Duodenal mucosa (tissue), 2 donors: ENCODE measurements at regions not wholly inside any gene's neighbourhood (a gene's known extent, or its start where the extent isn't known, plus 50 kb on each side); places are given as distances from the start of the nearest gene placed in this dataset.

Source experiments
- H3K27ac ChIP-seq: one replicate; pipeline ENCODE4 v1.7.0; 2013; ENCODE audit warnings: low read depth, low read length
- H3K27me3 ChIP-seq, 2 donors: one replicate each; pipeline ENCODE4 v1.7.0; 2013; ENCODE audit warnings: low read length in 2 of 2, control low read depth in 1 of 2; ENCODE audit not compliant: insufficient read depth in 2 of 2, control insufficient read depth in 1 of 2
- H3K36me3 ChIP-seq, 2 donors: one replicate each; pipeline ENCODE4 v1.7.0; 2013; ENCODE audit warnings: low read length in 2 of 2, control low read depth in 1 of 2; ENCODE audit not compliant: insufficient read depth in 2 of 2, control insufficient read depth in 1 of 2
- H3K4me1 ChIP-seq, 2 donors: one replicate each; pipeline ENCODE4 v1.7.0; 2013; ENCODE audit warnings: low read length in 2 of 2, control low read depth in 1 of 2; ENCODE audit not compliant: insufficient read depth in 2 of 2, control insufficient read depth in 1 of 2
- H3K4me3 ChIP-seq, 2 donors: one replicate each; pipeline ENCODE4 v1.7.0; 2013; ENCODE audit warnings: low read length in 2 of 2, low read depth in 1 of 2
- H3K9ac ChIP-seq, 2 donors: one replicate each; pipeline ENCODE4 v1.7.0; 2013; ENCODE audit warnings: low read length in 2 of 2, low read depth in 1 of 2
- H3K9me3 ChIP-seq, 2 donors: one replicate each; pipeline ENCODE4 v1.7.0; 2013; ENCODE audit warnings: low read length in 2 of 2, control low read depth in 1 of 2; ENCODE audit not compliant: control insufficient read depth in 1 of 2

DNA sequence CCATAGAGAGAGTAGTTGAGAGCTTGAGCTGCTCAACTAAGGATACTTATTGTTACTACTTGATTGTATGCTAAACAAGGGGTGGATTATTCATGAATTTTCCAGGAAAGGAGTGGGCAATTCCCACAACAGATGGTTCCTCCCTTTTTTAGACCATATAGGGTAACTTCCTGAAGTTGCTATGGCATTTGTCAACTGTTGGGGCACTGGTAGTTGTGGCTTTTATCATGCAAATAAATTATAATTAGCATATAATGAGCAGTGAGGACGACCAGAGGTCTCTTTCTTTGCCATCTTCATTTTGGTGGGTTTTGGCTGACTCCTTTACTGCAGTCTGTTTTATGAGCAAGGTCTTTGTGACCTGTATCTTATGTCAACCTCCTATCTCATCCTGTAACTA is 1403.5 kb upstream of the PABPC4L start:
- Histone ChIP-seq H3K36me3 (no peaks in the 10 kb centered on the region), H3K27me3 (no peaks in the 10 kb centered on the region), H3K4me3 (no peak overlapping the region), H3K9ac (no peak overlapping the region), H3K27ac (no peak overlapping the region), H3K9me3 (peaks cover 3 to 13% of the 10 kb centered on the region in 2 donors), H3K4me1 (no peaks in the 10 kb centered on the region)

DNA sequence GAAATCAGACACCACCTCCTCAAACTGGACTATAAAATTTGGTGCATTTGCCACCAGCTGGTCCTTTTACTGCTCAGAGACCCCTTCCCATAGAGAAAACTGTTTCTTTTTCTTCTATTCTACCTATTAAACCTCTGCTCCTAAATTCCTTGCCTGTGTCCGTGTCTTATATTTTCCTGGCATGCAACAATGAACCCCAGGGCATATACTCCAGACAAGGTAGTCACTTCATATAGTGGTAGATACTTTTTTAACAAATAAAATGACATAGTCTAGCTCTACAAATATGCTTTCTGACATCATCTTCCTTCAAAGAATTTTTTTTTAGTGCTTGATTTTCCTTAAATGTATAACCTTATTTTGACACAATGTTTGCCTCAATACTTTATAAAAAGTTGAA is 1402.9 kb upstream of the PABPC4L start:
- no peak overlapping the region for H3K27ac ChIP-seq
- no peaks in the 10 kb centered on the region for H3K27me3 ChIP-seq
- no peak overlapping the region for H3K4me3 ChIP-seq

DNA sequence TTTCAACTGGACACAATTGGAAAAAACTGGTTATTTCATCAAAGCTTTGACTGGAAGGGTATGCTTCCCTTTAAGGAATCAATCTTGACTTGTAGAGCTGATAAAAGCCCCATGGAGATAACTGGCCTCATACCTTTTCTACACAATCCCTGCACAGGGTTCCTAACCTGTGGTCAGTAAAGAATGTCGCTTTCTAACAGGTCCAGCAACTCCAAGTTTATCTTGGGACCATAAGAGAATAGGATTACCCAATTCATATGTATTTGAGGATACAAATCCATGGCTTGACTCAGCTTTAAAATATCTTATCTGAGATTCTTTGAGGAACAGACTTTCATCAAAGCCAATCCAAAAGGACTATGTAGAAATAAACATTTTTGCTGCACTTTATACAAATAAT is 1399.8 kb upstream of the PABPC4L start:
- Histone ChIP-seq H3K27me3 (no peaks in the 10 kb centered on the region), H3K4me1 (no peaks in the 10 kb centered on the region), H3K4me3 (no peak overlapping the region), H3K36me3 (no peaks in the 10 kb centered on the region), H3K9me3 (peaks cover 18 to 20% of the 10 kb centered on the region in 2 donors), H3K9ac (no peak overlapping the region), H3K27ac (no peak overlapping the region)

More for the DNA sequence above, 1402.9 kb upstream of the PABPC4L start:
- H3K9me3 ChIP-seq: peaks cover 8 to 13% of the 10 kb centered on the region in 2 donors
- no peak overlapping the region for H3K9ac ChIP-seq
- H3K4me1 ChIP-seq: no peaks in the 10 kb centered on the region
- no peaks in the 10 kb centered on the region for H3K36me3 ChIP-seq

DNA sequence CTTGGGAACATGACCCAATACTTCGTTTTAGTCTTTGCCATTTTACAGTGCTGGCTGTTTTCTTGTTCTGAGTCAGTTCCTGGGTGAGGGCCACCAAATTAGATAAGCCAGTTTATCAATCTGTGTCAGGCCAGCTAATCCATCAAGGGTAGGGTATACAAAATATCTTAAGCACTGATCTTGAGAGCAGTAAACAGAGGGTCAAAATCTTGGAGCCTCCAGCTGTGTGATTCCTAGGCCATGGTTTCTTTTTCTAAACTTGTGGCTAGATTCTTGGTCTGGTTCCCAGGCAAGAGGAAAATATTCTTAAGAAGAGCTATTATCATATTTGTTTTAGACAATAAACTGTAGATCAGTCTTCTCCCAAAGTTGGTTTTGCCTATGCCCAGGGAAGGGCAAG is 1396.6 kb upstream of the PABPC4L start:
- Histone ChIP-seq H3K4me3 (no peak overlapping the region), H3K36me3 (no peaks in the 10 kb centered on the region), H3K4me1 (no peaks in the 10 kb centered on the region), H3K9me3 (peaks cover 23 to 24% of the 10 kb centered on the region in 2 donors), H3K27ac (no peak overlapping the region), H3K27me3 (no peaks in the 10 kb centered on the region), H3K9ac (no peak overlapping the region)

DNA sequence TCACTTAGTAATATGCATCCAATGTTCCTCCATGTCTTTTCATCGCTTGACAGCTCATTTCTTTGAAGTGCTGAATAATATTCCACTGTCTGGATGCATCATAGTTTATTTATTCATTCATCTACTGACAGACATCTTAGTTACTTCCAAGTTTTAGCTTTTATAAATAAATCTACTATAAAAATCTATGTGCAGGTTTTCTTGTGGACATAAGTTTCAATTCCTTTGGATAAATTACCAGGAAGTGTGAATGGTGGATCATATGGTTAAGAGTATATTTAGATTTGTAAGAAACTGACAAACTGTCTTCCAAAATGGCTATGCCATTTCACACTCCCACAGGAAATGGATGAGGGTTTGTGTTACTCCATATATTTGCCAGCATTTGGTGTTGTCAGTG is 1392.9 kb upstream of the PABPC4L start:
- Histone ChIP-seq H3K9me3 (peaks cover 16 to 17% of the 10 kb centered on the region in 2 donors), H3K4me3 (no peak overlapping the region), H3K27me3 (no peaks in the 10 kb centered on the region), H3K9ac (no peak overlapping the region), H3K4me1 (no peaks in the 10 kb centered on the region), H3K36me3 (no peaks in the 10 kb centered on the region), H3K27ac (no peak overlapping the region)

DNA sequence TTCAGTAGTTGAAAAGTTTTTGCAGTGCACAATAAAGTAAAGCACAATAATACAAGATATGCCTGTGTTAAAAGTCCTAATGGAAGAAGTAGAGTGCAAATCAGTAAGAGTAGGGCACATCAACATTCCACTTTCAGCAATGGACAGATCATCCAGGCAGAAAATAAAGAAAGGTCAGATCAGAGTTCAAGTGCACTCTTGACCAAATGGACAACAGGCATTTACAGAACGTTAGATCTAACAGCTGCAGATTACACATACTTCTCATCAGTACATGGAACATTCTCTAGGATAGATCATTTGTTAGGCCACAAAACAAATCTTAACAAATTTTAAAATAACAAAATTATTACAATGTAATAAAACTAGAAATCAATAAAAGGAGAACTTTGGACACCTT is 1373.5 kb upstream of the PABPC4L start:
- Histone ChIP-seq H3K27ac (no peak overlapping the region), H3K4me1 (no peaks in the 10 kb centered on the region), H3K9ac (no peak overlapping the region), H3K9me3 (peaks cover 0 to 7% of the 10 kb centered on the region in 2 donors), H3K4me3 (no peak overlapping the region), H3K27me3 (no peaks in the 10 kb centered on the region), H3K36me3 (no peaks in the 10 kb centered on the region)

DNA sequence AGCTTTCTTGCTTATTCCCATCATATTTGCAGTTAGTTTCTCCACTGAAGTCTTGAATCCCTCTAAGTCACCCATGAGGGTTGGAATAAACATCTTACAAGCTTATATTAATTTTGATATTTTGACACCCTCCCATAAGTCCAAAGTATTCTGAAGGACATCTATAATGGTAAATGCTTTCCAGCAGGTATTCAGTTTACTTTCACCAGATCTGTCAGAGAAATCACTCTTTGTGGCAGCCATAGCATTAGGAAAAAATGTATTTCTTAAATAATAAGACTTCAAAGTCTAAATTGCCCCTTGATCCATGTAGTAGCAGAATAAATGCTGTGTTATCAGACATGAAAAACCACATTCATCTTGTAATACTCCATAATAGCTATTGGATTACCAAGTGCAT is 1371.7 kb upstream of the PABPC4L start:
- Histone ChIP-seq H3K9ac (no peak overlapping the region), H3K36me3 (no peaks in the 10 kb centered on the region), H3K4me1 (no peaks in the 10 kb centered on the region), H3K4me3 (no peak overlapping the region), H3K27ac (no peak overlapping the region), H3K9me3 (peaks cover 0 to 8% of the 10 kb centered on the region in 2 donors), H3K27me3 (no peaks in the 10 kb centered on the region)

DNA sequence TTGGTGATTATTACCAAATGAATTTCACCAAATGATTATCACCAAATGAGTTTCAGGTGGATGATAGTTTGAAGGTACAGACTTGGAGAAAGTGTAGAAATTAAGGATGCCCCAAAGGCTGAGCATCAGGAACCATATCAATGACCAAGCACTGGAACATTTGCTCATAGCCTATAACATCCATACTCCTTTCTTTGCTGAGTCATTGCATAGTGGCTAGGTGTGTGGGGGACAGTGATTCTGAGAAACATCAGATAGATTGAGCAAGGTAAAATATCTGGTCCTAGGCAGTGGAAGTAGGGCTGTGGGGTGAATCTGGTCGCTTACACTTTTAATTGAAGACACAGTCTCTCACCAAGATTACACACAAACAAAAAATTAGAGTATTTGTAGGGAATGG is 1362.5 kb upstream of the PABPC4L start:
- H3K27ac ChIP-seq: no peak overlapping the region
- peaks cover 2 to 3% of the 10 kb centered on the region in 2 donors for H3K9me3 ChIP-seq
- H3K27me3 ChIP-seq: no peaks in the 10 kb centered on the region
- no peaks in the 10 kb centered on the region for H3K36me3 ChIP-seq
- no peak overlapping the region for H3K4me3 ChIP-seq
- H3K4me1 ChIP-seq: no peaks in the 10 kb centered on the region
- no peak overlapping the region for H3K9ac ChIP-seq

DNA sequence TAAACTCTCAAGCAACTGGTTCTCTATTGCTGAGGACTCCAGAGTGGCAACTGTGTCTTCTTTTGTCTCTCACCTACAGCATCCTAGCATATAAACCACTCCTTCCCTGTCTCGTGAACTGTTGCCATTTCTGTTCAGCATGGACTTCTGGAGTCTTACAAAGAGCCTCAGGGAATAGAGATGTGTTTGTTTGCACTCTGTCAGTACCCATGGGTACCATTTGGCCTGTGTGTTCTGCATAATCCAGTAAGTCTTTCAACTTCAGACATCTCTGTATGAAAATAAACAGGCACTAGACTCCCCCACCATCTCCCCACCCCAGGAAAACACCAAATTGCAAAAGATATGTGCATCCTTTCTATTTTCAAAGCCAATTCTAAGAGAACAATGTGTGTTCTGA is 1351.6 kb upstream of the PABPC4L start:
- Histone ChIP-seq H3K27me3 (no peaks in the 10 kb centered on the region), H3K27ac (no peak overlapping the region), H3K4me3 (no peak overlapping the region), H3K9me3 (peaks cover 0 to 5% of the 10 kb centered on the region in 2 donors), H3K36me3 (no peaks in the 10 kb centered on the region), H3K9ac (no peak overlapping the region), H3K4me1 (no peaks in the 10 kb centered on the region)

DNA sequence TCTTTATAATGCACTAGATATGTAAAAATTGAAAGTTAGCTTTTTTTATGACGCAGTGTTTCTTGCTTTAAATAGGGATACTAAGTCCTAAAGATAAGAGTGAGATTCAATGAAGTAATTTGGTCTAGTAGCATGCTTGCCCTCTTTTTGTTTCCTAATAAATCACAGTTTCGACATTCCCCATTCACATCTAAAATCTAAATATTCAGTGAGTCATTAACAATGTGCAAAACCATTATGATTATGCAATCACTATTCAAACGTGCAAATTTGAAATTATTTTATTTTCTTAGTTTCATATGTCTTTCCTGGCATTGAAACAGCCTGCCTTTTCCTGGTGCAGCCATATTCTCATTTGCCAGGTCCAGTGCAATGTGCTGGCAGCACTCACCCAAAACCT is 1350.5 kb upstream of the PABPC4L start:
- no peaks in the 10 kb centered on the region for H3K36me3 ChIP-seq
- peaks cover 0 to 5% of the 10 kb centered on the region in 2 donors for H3K9me3 ChIP-seq
- H3K27me3 ChIP-seq: no peaks in the 10 kb centered on the region
- no peaks in the 10 kb centered on the region for H3K4me1 ChIP-seq
- no peak overlapping the region for H3K27ac ChIP-seq
- no peak overlapping the region for H3K4me3 ChIP-seq
- no peak overlapping the region for H3K9ac ChIP-seq

DNA sequence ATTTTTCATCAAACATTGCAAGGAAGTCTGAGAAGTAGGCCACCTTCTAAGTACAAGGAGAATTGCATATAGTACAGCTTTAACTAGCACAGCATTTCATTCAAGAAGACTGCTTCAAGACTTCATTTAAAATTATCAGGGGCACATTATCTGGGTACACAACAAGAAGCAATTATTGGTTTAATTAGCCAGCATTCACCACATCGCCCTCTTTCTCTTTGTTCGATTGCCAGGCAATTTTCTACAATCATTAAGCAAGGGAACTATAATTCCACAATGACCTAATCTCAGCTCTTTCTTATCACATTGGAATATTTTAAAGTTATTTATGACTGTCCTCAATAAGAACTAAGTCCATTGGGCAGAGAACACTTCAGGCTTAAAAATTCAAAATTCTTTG is 1347.1 kb upstream of the PABPC4L start:
- Histone ChIP-seq H3K36me3 (no peaks in the 10 kb centered on the region), H3K4me3 (no peak overlapping the region), H3K9ac (no peak overlapping the region), H3K27me3 (no peaks in the 10 kb centered on the region), H3K9me3 (peaks cover 0 to 5% of the 10 kb centered on the region in 2 donors), H3K4me1 (no peaks in the 10 kb centered on the region), H3K27ac (no peak overlapping the region)
